GM19397 (cell line): ENCODE measurements at regions not wholly inside any gene's neighbourhood (a gene's known extent, or its start where the extent isn't known, plus 50 kb on each side); places are given as distances from the start of the nearest gene placed in this dataset.

ENCODE experiments used
- ATAC-seq: cut with Tn5 transposase; IDR thresholded peaks from one replicate; pipeline ENCODE4 v1.9.1; 2021; ENCODE audit warnings: mild to moderate bottlenecking, moderate library complexity; ENCODE audit not compliant: unreplicated experiment

DNA sequence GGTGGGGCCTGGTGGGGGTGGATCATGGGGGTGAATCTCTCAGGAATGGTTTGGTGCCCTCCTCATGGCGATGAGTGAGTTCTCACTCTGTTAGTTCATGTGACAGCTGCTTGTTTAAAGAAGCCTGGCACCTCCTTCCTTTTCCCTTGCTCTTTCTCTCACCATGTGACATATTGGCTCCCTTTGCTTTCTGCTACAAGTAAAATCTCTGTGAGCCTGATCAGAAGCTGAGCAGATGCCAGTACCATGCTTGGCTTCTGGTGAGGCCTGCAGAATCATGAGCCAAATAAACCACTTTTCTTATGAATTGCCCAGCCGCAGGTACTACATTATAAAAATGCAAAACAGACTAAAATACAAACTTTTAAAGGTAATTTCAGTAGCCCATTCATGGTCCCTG, 73.4 kb upstream of the TEX51 start:
- ATAC-seq, result no peak

DNA sequence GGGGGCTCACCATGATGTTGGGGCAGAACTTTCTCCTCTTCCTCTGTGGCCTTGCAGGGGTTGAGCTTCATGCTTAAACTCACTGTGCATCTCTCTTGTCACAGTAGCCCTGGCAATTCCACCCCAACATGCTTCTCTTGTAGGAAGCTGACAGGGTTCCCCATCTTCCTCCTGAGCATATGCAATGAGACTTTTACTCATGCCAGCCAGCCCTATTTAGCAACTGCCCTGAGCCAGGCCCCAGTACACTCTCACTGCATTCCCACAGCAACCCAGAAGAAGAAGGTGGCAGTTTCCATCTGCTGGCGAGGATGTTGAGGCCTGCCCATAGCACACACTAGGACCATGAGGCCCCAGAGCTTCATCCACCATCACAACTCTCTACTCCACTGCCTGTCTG, 72.2 kb upstream of the TEX51 start:
- ATAC-seq, result no peak

DNA sequence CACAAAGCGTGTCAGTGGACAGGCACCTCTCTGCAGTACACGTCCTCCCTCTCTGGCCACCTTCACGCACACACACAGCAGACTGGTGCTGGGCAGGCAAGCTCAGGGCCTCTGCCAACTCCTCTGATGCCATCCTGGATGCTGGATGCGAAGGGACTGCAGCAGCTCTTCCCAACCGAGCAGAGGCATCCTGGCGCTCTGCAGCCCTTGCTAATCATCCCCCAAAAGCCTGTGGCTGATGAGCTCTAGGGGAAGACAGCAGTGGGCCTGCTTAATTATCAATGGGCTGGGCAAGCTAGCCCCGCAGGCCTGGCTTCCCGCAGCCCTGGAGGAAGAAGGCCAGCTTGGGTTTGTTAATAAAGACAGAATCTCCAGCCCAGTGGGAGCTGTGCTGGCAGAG, 71.3 kb upstream of the TEX51 start:
- no peak for ATAC-seq

DNA sequence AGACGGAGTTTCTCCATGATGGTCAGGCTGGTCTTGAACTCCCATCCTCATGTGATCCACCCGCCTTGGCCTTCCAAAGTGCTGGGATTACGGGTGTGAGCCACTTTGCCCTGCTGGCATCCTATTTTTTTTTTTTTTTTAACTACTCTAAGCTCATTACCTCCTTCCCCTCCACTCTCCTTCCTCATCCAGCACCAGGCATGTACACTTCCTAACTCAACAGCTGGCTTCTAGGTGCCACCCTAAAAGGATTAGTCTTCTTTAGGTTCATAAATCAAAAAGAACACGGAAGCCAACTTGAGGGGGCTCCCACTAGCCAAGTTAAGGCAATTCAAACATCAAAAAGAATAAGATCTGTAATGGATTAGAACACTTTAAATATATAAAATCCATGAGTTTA, 70.6 kb upstream of the TEX51 start:
- no peak for ATAC-seq

DNA sequence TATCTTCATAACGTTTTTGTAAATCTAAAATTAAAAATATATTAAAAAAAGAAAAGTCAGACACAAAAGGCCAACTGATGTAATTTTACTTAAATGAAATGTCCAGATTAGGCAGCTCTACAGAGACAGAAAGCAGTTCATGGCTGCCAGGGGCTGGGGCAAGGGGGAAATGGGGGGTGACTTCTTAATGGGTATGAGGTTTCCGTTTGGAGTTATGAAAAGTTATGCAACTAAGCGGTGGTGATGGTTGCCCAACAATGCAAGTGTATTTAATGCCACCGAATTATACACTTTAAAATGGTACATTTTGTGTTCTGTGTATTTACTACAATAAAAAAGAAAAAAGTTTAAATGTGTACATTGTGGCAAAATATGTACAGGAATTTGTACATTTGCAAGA, 70.2 kb upstream of the TEX51 start:
- ATAC-seq, result no peak

DNA sequence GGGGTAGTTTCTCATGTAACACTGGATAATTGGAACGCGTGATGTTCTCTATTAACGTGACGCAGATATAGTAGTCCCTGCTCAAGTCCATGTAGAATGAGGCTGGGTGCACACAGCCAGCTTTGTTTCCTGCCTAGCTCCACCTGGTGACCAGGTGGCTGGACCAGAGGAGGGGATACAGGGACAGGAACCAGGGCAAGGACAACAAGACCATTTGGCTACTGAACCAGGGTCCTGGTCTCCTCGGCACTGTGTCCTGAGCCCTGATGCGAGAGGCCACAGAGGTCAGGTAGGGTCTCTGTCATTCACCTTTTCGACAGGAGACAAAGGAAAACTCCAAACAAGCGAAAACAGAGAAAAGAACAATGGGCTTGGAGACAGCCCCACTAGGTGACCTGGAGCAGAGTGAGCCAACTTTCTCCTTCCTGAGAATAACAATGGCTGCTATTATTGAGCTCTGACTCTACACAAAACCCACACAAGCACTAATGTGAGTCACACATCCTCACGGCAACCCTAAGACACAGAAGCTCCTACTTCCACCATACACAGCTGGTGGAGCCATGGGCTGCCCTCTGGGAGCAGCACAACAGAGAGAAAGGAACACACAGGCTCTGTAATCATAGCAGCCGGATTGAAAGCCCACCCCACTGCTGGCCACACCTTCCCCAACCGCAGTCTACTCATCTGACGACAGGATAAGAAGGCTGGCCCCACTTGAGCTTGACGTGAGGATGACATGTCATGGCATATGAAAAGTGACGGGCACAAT, 67.3 kb upstream of the TEX51 start:
- ATAC-seq, result no peak

DNA sequence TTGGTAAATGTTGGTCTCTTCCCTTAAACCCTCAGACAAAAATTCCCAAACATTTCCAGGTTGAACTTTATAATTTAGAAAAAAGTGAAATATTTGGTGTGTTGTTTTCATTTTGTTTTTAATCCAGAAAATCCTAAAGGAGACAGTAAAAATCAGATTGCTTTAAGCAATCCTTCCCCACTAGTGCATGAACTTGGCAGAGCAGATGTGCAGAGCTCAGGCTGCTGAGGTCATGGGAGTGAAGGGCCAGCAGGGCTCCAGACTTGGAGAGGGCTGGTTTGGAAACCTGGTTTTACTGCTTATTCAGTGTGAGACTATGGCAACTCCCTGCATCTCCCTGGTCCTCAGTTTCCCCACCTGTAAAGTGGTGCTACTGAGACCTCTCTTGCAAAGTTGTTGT, 66.7 kb upstream of the TEX51 start:
- ATAC-seq, result no peak

DNA sequence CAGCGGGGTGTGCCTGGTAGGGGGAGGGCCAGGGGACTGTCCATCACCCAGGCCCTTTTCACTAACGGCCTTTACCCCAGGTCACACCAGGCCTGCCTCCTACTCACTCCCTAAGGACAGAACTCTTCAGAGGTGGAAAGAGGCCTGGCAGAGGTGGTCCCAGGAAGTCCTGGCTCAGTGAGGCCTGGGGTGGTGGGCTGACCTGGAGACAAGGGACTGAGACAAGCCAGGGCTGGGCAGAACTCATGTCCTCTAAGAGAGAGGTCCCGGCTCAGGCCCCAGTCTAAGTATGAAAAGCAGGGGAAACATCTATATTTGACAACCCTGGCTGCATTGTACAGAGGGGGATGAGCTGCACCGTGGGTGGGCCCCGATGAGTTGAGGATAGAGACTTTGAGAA, 65.9 kb upstream of the TEX51 start:
- no peak for ATAC-seq

DNA sequence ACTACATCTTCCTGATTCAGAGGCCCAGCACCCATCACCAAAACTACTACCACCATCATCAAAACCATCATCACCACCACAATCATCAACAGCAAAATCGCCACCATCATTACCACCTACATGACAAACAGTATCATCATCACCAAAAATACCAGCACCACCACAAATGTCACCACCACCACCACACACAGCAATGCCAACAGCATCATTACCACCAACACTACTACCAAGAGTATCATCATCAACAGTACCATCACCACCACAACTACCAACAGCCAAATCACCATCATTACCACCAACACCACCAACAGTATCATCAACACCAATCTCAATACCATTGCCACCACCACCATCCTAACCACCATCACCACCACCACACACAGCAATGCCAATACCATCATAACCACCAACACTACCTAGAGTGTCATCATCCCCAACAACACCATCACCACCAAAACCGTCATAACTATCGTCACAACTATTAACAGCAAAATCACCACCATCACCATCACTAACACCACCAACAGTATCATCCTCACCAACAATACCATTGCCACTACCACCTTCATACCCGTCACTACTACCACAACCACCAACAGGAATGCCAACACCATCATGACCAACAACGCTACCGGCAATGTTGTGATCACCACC, 64.6 kb upstream of the TEX51 start:
- ATAC-seq, result no peak

DNA sequence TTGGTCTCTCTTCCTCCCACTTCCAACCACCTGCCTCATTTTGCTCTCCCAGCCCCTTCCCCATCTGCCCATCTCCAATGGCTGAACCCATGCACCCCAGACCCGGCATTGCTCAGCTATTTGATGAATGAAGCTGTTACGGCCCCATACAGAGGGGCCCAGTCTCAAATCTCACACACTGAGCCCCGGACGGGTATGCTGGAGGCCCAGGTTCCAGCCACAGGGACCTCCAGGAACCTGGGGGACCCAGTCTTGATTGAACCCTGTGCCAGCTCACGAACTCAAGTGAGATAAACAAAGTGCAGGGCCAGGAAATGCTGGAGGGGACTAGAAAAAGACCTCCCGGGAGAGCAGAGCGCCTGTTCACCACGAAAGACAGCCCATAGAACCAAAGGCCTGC, 63.4 kb upstream of the TEX51 start:
- no peak for ATAC-seq

DNA sequence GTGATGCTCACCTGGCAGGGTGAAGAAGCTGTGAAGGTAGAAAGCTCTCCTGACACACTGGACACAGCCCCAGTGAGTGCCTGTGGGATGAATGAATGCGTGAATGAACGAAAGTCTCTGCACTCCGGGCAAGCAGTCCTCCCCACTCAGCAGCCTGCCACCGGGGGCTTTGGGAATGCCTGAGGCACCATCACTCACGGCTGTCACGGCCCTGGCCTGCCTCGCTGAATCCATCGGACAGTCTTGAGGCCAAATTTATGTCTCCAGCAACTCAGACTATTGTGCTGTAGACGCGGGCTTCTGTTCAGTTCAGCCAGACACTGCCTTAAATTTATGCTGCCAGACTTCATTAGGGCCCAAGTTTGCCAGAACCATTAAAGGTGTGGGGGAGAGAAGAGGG, 62.9 kb upstream of the TEX51 start:
- no peak for ATAC-seq

DNA sequence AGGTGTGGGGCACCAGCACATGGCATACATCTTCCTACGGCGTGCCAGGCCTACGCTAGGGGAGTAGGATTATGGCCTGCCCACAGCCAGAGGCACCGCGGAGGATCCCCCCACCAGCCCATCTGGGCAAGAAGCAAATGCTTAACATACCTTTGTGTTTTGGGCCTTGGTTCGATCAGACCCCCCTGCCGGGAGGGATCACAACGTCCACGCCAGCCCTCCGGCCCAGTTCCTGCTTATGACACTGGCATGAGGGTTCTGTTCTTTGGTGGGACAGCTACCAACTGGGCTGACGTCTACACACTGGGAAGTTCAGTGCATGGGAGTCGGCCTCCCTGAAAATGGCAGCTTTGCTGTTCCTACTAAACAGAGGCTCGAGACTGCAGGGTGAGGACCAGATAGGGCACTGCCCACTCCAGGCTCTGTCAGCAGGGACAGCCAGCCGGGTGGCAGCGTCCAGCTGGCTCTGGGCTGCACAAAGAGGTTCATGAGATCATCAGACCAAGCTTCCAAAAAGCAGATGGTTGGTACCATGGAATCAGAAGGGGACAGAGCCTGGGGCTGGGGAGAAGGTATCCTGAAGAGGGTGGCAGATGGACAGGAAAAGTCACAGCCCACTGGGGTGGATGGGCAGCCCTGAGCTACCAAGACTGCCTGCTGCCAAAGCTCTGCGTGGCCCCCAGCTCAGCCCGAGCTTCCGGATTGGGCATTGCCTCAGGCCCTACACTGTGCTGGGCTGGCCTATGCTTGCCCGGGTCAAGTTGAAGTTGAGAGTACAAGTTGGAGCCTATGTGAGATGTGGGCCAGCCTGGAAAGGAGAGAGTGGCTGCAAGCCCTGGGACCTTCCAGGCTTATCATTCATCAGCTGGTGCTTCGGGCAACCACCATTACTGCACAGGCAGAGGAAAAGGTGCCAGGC, 61.7 kb upstream of the TEX51 start:
- ATAC-seq, result no peak

DNA sequence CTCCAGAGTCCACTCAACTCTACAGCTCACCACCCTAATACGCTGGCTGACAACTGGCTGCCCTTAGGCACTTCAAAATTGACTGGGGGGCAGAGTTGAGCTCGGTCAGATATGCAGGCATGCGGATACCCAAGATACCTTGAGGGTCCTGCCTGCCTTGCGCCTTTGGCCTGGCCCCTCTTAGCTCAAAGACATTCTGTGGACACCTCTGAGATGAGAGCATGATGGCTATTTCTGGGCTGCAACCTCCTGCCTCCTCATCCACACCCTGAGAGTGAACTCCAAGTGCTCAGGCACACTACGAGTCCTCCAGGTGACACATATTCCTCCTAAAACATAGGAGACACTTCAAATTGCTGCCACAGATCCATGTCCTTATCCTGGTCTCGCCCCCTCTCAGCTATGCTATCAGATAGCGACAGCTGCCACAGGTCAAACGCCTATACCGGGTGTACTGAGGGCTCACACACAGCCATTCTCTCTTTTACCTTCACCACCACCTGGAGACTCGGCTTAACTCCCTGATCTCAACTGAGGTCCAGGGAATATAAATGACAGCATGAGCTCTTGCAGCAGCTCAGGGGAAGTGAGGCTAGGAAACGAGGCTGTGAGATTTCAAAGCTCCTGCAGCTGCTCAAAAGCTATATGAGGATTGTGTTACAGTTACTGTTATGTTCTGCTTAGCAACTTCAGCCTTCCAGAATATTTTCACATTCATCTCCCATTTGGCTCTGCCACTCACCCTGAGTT, 60.5 kb upstream of the TEX51 start:
- no peak for ATAC-seq

DNA sequence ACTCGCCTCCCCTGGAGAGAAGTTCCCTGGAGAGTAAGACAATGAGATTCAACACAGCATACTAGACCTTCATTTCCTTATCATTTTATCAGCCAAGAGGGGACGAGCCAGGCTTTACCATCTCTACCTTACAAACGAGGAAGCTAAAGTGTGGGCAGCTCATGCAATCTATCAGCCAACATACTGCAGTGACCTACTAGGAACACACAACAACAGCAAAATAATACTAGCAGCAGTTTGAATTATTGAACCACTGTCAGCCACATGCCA, 60.0 kb upstream of the TEX51 start:
- ATAC-seq, result no peak

DNA sequence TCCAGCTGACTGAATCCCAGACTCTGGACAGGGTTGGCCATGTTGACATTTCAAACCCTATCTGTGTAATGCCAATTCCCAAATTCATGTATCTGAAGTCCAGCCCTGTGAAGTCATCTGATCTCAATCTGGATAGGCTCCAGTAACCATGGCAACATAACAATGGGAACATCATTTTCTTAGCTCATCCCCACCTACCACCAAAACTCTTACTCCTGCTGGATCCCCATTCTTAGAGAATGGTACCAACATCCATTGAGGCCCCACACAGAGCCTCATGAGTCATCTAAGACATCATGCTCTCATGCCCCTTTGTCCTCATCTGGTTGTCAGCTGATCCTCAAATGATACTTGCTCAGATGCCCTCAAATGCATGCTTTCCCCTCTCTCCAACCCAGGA, 58.9 kb upstream of the TEX51 start:
- no peak for ATAC-seq

DNA sequence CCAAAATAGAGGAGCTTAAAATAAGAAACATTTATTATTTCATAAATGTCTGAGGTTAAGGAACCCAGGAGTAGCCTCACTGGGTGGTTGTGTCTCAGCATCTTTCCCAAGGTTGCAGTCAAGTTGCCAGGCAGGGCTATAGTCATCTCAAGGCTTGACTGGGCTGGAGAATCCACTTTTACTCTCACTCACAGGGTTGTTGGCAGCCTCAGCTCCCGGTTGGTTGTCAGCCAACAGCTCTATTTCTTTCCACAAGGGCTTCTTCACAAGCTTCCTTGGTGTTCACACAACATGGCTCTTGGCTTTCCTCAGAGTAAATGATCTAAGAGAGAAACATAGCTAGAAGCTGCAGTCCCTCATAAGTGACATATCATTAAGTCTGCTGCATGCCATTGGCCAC, 55.6 kb upstream of the TEX51 start:
- no peak for ATAC-seq

DNA sequence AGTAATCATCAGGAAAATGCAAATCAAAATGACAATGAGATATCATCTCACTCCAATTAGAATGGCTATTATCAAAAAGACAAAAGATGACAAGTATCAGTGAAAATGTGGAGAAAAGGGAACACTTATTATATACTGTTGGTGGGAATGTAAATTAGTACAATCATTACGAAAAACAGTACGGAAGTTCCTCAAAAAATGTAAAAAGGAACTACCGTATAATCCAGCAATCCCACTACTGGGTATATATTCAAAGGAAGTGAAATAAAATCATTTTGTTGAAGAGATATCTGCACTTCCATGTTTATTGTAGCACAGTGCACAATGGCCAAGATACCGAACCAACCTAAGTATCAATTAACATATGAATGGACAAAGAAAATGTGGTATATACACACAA, 52.4 kb upstream of the TEX51 start:
- no peak for ATAC-seq
